ENCODE measurements at regions not wholly inside any gene's neighbourhood (a gene's known extent, or its start where the extent isn't known, plus 50 kb on each side); places are given as distances from the start of the nearest gene placed in this dataset.

GRCh38 chr20:61163031-61163430 lies 89.0 kb upstream of the CDH4 start:
- POLR2A ChIA-PET: no interaction called here

GRCh38 chr20:61166324-61166723 lies 85.7 kb upstream of the CDH4 start:
- POLR2A ChIA-PET: no interaction called here
- CTCF ChIA-PET: no interaction called here
- TF ChIP-seq CTCF (IDR thresholded peaks at IDR 0.05; ENCODE audit: control extremely low read depth, extremely low read depth, low read depth, missing control alignments): no peak
- no peak for DNase-seq (ENCODE audit: extremely low spot score)

More at GRCh38 chr20:61163031-61163430, 89.0 kb upstream of the CDH4 start:
- CTCF ChIA-PET: no interaction called here
- no peak for TF ChIP-seq CTCF (IDR thresholded peaks at IDR 0.05; ENCODE audit: control extremely low read depth, extremely low read depth, low read depth, missing control alignments)
- no peak for DNase-seq (ENCODE audit: extremely low spot score)

GRCh38 chr20:61168605-61169004 lies 83.5 kb upstream of the CDH4 start:
- ChIA-PET CTCF (interaction anchor here (1.6 to 2.1 kb wide), 2 partner anchors 10 to 13 kb away, joined by 4 to 5 read pairs; no protein-coding TSS in a partner anchor), POLR2A (no interaction called here)
- TF ChIP-seq CTCF (IDR thresholded peaks at IDR 0.05; ENCODE audit: control extremely low read depth, extremely low read depth, low read depth, missing control alignments): no peak
- no peak for DNase-seq (ENCODE audit: extremely low spot score)

- no peak for DNase-seq (ENCODE audit: extremely low spot score)
- TF ChIP-seq CTCF (IDR thresholded peaks at IDR 0.05; ENCODE audit: control extremely low read depth, extremely low read depth, low read depth, missing control alignments): no peak
- ChIA-PET POLR2A (no interaction called here), CTCF (no interaction called here)
These were observed 82.2 kb upstream of the CDH4 start for GRCh38 chr20:61169874-61170273.

- no peak for DNase-seq (ENCODE audit: extremely low spot score)
- ChIA-PET POLR2A (no interaction called here), CTCF (no interaction called here)
- TF ChIP-seq CTCF (IDR thresholded peaks at IDR 0.05; ENCODE audit: control extremely low read depth, extremely low read depth, low read depth, missing control alignments): no peak
These were observed 81.4 kb upstream of the CDH4 start for GRCh38 chr20:61170496-61171320.

- TF ChIP-seq CTCF (IDR thresholded peaks at IDR 0.05; ENCODE audit: control extremely low read depth, extremely low read depth, low read depth, missing control alignments): no peak
- POLR2A ChIA-PET: no interaction called here
- CTCF ChIA-PET: no interaction called here
- DNase-seq (ENCODE audit: extremely low spot score): no peak
These were observed 78.8 kb upstream of the CDH4 start for GRCh38 chr20:61173267-61173666.
